Type B pancreatic cell (in vitro differentiated cells): ENCODE measurements at regions not wholly inside any gene's neighbourhood (a gene's known extent, or its start where the extent isn't known, plus 50 kb on each side); places are given as distances from the start of the nearest gene placed in this dataset.

Experiments
- DNase-seq: peaks from one replicate; pipeline ENCODE4 v3.0.0; 2021; ENCODE audit warnings: mixed read lengths; ENCODE audit not compliant: unreplicated experiment; ENCODE audit errors: extremely low spot score
- H3K27ac Mint-ChIP-seq: 2 replicates; pipeline ENCODE4 v1.8.0; 2021; ENCODE audit warnings: mild to moderate bottlenecking, mixed read lengths
- H3K27me3 Mint-ChIP-seq: 2 replicates; pipeline ENCODE4 v1.8.0; 2021; ENCODE audit warnings: mixed read lengths
- H3K36me3 Mint-ChIP-seq: 2 replicates; pipeline ENCODE4 v1.8.0; 2021; ENCODE audit warnings: mixed read lengths
- H3K4me1 Mint-ChIP-seq: one replicate; pipeline ENCODE4 v1.8.0; 2021; ENCODE audit warnings: mixed read lengths; ENCODE audit not compliant: unreplicated experiment
- H3K4me3 Mint-ChIP-seq: 2 replicates; pipeline ENCODE4 v1.8.0; 2021; ENCODE audit warnings: mild to moderate bottlenecking, mixed read lengths
- H3K9me3 Mint-ChIP-seq: 2 replicates; pipeline ENCODE4 v1.8.0; 2021; ENCODE audit warnings: mixed read lengths
- CTCF ChIP-seq: fragments of 200-600 bp; sonication (generic); conservative IDR thresholded peaks from 2 replicates; pipeline ENCODE4 v1.5.0; 2021; ENCODE audit warnings: antibody characterized with exemption, mild to moderate bottlenecking

GRCh38 chr1:83017701-83018100 is 981.2 kb downstream of the TTLL7 start:
- DNase-seq, result no peak
- no peak for TF ChIP-seq CTCF
- Mint-ChIP-seq H3K9me3 (peaks cover 11% of the 10 kb centered on the region), H3K27ac (no peak overlapping the region), H3K27me3 (peaks cover 7% of the 10 kb centered on the region), H3K4me3 (no peak overlapping the region), H3K36me3 (no peaks in the 10 kb centered on the region), H3K4me1 (no peaks in the 10 kb centered on the region)

GRCh38 chr1:83017276-83017675 is 981.7 kb downstream of the TTLL7 start:
- no peak for TF ChIP-seq CTCF
- no peaks in the 10 kb centered on the region for H3K4me1 Mint-ChIP-seq
- no peaks in the 10 kb centered on the region for H3K36me3 Mint-ChIP-seq
- no peak for DNase-seq
- peaks cover 11% of the 10 kb centered on the region for H3K9me3 Mint-ChIP-seq
- H3K4me3 Mint-ChIP-seq, result no peak overlapping the region
- peaks cover 7% of the 10 kb centered on the region for H3K27me3 Mint-ChIP-seq
- no peak overlapping the region for H3K27ac Mint-ChIP-seq

GRCh38 chr1:83016354-83016849 is 982.5 kb downstream of the TTLL7 start:
- peaks cover 4% of the 10 kb centered on the region for H3K36me3 Mint-ChIP-seq
- no peak for TF ChIP-seq CTCF
- peaks cover 15% of the 10 kb centered on the region for H3K9me3 Mint-ChIP-seq
- H3K27me3 Mint-ChIP-seq, result peaks cover 12% of the 10 kb centered on the region
- no peak overlapping the region for H3K27ac Mint-ChIP-seq
- no peak for DNase-seq
- no peak overlapping the region for H3K4me3 Mint-ChIP-seq
- H3K4me1 Mint-ChIP-seq, result peaks cover 7% of the 10 kb centered on the region

- DNase-seq, result no peak
- no peak for TF ChIP-seq CTCF
- Mint-ChIP-seq H3K4me3 (no peak overlapping the region), H3K27me3 (peaks cover 15% of the 10 kb centered on the region), H3K27ac (no peak overlapping the region), H3K9me3 (peaks cover 8% of the 10 kb centered on the region), H3K4me1 (peaks cover 11% of the 10 kb centered on the region), H3K36me3 (peaks cover 4% of the 10 kb centered on the region)
Observed at GRCh38 chr1:83015163-83015562, 983.8 kb downstream of the TTLL7 start.

- Mint-ChIP-seq H3K27me3 (peaks cover 19% of the 10 kb centered on the region), H3K36me3 (peaks cover 4% of the 10 kb centered on the region), H3K4me1 (peaks cover 11% of the 10 kb centered on the region), H3K9me3 (peaks cover 13% of the 10 kb centered on the region), H3K4me3 (no peak overlapping the region), H3K27ac (no peak overlapping the region)
- no peak for TF ChIP-seq CTCF
- DNase-seq, result no peak
Observed at GRCh38 chr1:83012950-83013349, 986.0 kb downstream of the TTLL7 start.

- Mint-ChIP-seq H3K9me3 (peaks cover 13% of the 10 kb centered on the region), H3K4me1 (peaks cover 11% of the 10 kb centered on the region), H3K27me3 (peaks cover 18% of the 10 kb centered on the region), H3K27ac (peak overlapping the region; percentile 7), H3K36me3 (peaks cover 4% of the 10 kb centered on the region), H3K4me3 (no peak overlapping the region)
- TF ChIP-seq CTCF, result no peak
- no peak for DNase-seq
Observed at GRCh38 chr1:83011265-83011664, 987.7 kb downstream of the TTLL7 start.
